HG03060 (cell line): ENCODE measurements at regions not wholly inside any gene's neighbourhood (a gene's known extent, or its start where the extent isn't known, plus 50 kb on each side); places are given as distances from the start of the nearest gene placed in this dataset.

ENCODE experiments used
- ATAC-seq: cut with Tn5 transposase; IDR thresholded peaks from one replicate; pipeline ENCODE4 v1.9.1; 2021; ENCODE audit warnings: low read depth, moderate number of reproducible peaks; ENCODE audit not compliant: unreplicated experiment

GRCh38 chr1:233514946-233515391 lies 98.9 kb upstream of the KCNK1 start:
- ATAC-seq, result no peak

GRCh38 chr1:233516732-233517131 lies 97.2 kb upstream of the KCNK1 start:
- ATAC-seq, result no peak

- no peak for ATAC-seq
Measured at GRCh38 chr1:233518344-233518743, 95.6 kb upstream of the KCNK1 start.

- no peak for ATAC-seq
Measured at GRCh38 chr1:233520261-233521191, 93.4 kb upstream of the KCNK1 start.

GRCh38 chr1:233523047-233523446 lies 90.9 kb upstream of the KCNK1 start:
- no peak for ATAC-seq

- no peak for ATAC-seq
Measured at GRCh38 chr1:233527818-233528217, 86.1 kb upstream of the KCNK1 start.

- ATAC-seq, result no peak
Measured at GRCh38 chr1:233530665-233531386, 83.1 kb upstream of the KCNK1 start.

GRCh38 chr1:233540816-233541215 lies 73.1 kb upstream of the KCNK1 start:
- no peak for ATAC-seq

- no peak for ATAC-seq
Measured at GRCh38 chr1:233543338-233544255, 70.3 kb upstream of the KCNK1 start.

- no peak for ATAC-seq
Measured at GRCh38 chr1:233544304-233544703, 69.6 kb upstream of the KCNK1 start.

- no peak for ATAC-seq
Measured at GRCh38 chr1:233547726-233548125, 66.2 kb upstream of the KCNK1 start.

- no peak for ATAC-seq
Measured at GRCh38 chr1:233549404-233549803, 64.5 kb upstream of the KCNK1 start.

- ATAC-seq, result no peak
Measured at GRCh38 chr1:233549917-233550316, 64.0 kb upstream of the KCNK1 start.

- ATAC-seq, result no peak
Measured at GRCh38 chr1:233554037-233554436, 59.9 kb upstream of the KCNK1 start.

- no peak for ATAC-seq
Measured at GRCh38 chr1:233561708-233562426, 52.0 kb upstream of the KCNK1 start.
